ENCODE measurements at regions not wholly inside any gene's neighbourhood (a gene's known extent, or its start where the extent isn't known, plus 50 kb on each side); places are given as distances from the start of the nearest gene placed in this dataset.

- TF ChIP-seq POLR2AphosphoS5 (IDR thresholded peaks at IDR 0.05) (no peak), EP300 (IDR thresholded peaks at IDR 0.05) (no peak)
- TF ChIP-seq, protein P1, sequence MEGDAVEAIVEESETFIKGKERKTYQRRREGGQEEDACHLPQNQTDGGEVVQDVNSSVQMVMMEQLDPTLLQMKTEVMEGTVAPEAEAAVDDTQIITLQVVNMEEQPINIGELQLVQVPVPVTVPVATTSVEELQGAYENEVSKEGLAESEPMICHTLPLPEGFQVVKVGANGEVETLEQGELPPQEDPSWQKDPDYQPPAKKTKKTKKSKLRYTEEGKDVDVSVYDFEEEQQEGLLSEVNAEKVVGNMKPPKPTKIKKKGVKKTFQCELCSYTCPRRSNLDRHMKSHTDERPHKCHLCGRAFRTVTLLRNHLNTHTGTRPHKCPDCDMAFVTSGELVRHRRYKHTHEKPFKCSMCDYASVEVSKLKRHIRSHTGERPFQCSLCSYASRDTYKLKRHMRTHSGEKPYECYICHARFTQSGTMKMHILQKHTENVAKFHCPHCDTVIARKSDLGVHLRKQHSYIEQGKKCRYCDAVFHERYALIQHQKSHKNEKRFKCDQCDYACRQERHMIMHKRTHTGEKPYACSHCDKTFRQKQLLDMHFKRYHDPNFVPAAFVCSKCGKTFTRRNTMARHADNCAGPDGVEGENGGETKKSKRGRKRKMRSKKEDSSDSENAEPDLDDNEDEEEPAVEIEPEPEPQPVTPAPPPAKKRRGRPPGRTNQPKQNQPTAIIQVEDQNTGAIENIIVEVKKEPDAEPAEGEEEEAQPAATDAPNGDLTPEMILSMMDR (IDR thresholded peaks at IDR 0.05) = no peak
Measured at GRCh38 chr5:18653216-18653752, 1019.0 kb downstream of the TAF11L14 start.
